SK-N-SH (cell line): ENCODE measurements at regions not wholly inside any gene's neighbourhood (a gene's known extent, or its start where the extent isn't known, plus 50 kb on each side); places are given as distances from the start of the nearest gene placed in this dataset.

Experiments
- CTCF ChIA-PET: fragments of 300-600, 350-600 bp; formaldehyde crosslinking; extraction: SDS; loops from one replicate; lab custom pipeline; 2021; lab: Yijun Ruan, JAX
- POLR2A ChIA-PET: fragments of 350-600 bp; sonication (Branson Sonifier 250); formaldehyde crosslinking; extraction: SDS; loops from one replicate; lab custom pipeline; 2020; ENCODE audit warnings: antibody characterized with exemption, inconsistent platforms; lab: Yijun Ruan, JAX
- DNase-seq: peaks from one replicate; pipeline ENCODE4 v3.0.0; 2012
- H2AFZ ChIP-seq: fragments of 200-600 bp; sonication (generic); 2 replicates; pipeline ENCODE4 v1.8.1; 2016; ENCODE audit warnings: antibody characterized with exemption, mild to moderate bottlenecking, low read depth
- H3F3A ChIP-seq: fragments of 200-600 bp; sonication (generic); replicated peaks from 2 replicates; pipeline ENCODE3; 2016; ENCODE audit warnings: antibody characterized with exemption, mild to moderate bottlenecking; ENCODE audit not compliant: insufficient read depth
- H3K27ac ChIP-seq, 2 experiments: fragments of 200-500 bp in 1 of 2; fragments of 200-600 bp in 1 of 2; sonication (Bioruptor generic) in 1 of 2; sonication (generic), shearing (Covaris generic) in 1 of 2; 2 replicates each; pipeline versions ENCODE4 v1.5.1 to v1.6.1; 2014 to 2016; ENCODE audit warnings: low read depth in 2 of 2, inconsistent platforms in 1 of 2, low read length in 1 of 2, mild to moderate bottlenecking in 1 of 2, mixed read lengths in 1 of 2
- H3K27me3 ChIP-seq: fragments of 200-600 bp; sonication (generic), shearing (Covaris generic); 2 replicates; pipeline ENCODE4 v1.6.1; 2016; ENCODE audit warnings: mixed run types; ENCODE audit not compliant: insufficient read depth
- H3K36me3 ChIP-seq, 2 experiments: fragments of 200-500 bp in 1 of 2; fragments of 200-600 bp in 1 of 2; sonication (Bioruptor generic) in 1 of 2; sonication (generic) in 1 of 2; replicated peaks in 1 of 2; 2 replicates each; pipeline versions ENCODE3 to v1.5.1; 2014 to 2016; ENCODE audit warnings: low read length in 1 of 2, mild to moderate bottlenecking in 1 of 2; ENCODE audit not compliant: insufficient read depth in 2 of 2, control insufficient read depth in 1 of 2
- H3K4me1 ChIP-seq, 2 experiments: fragments of 200-500 bp in 1 of 2; fragments of 200-600 bp in 1 of 2; sonication (Bioruptor generic) in 1 of 2; sonication (generic), shearing (Covaris generic) in 1 of 2; 2 replicates each; pipeline versions ENCODE4 v1.5.1 to v1.6.1; 2014 to 2016; ENCODE audit warnings: low read depth in 1 of 2, low read length in 1 of 2, mixed run types in 1 of 2; ENCODE audit not compliant: insufficient read depth in 2 of 2, control insufficient read depth in 1 of 2
- H3K4me2 ChIP-seq: fragments of 200-600 bp; sonication (generic), shearing (Covaris generic); 2 replicates; pipeline ENCODE4 v1.6.1; 2017; ENCODE audit warnings: mixed run types
- H3K4me3 ChIP-seq, 2 experiments: fragments of 200-500 bp in 1 of 2; fragments of 200-600 bp in 1 of 2; sonication (Bioruptor generic) in 1 of 2; sonication (generic), shearing (Covaris generic) in 1 of 2; 2 replicates each; pipeline versions ENCODE4 v1.5.1 to v1.8.1; 2014 to 2016; ENCODE audit warnings: low read depth in 2 of 2, inconsistent platforms in 1 of 2, low read length in 1 of 2, mild to moderate bottlenecking in 1 of 2, mixed read lengths in 1 of 2, moderate library complexity in 1 of 2
- H3K79me2 ChIP-seq: fragments of 200-600 bp; sonication (generic); 2 replicates; pipeline ENCODE4 v1.8.1; 2017; ENCODE audit warnings: mild to moderate bottlenecking; ENCODE audit not compliant: insufficient read depth
- H3K9ac ChIP-seq: fragments of 200-600 bp; sonication (generic); 2 replicates; pipeline ENCODE4 v1.6.1; 2017; ENCODE audit warnings: mixed run types
- H3K9me2 ChIP-seq: fragments of 200-600 bp; sonication (generic); 2 replicates; pipeline ENCODE4 v1.6.1; 2017; ENCODE audit warnings: mixed run types
- H3K9me3 ChIP-seq: fragments of 200-600 bp; sonication (generic); 2 replicates; pipeline ENCODE4 v1.6.1; 2017; ENCODE audit warnings: mixed run types, mild to moderate bottlenecking, moderate library complexity
- H4K20me1 ChIP-seq: fragments of 200-600 bp; sonication (generic); 2 replicates; pipeline ENCODE4 v1.6.1; 2017; ENCODE audit warnings: mild to moderate bottlenecking, mixed run types; ENCODE audit not compliant: insufficient read depth
- ELF1 ChIP-seq: IDR thresholded peaks from 2 replicates; pipeline ENCODE4 v1.4.0; 2012
- NFIC ChIP-seq: IDR thresholded peaks from 2 replicates; pipeline ENCODE4 v1.4.0; 2012; ENCODE audit warnings: borderline replicate concordance
- RAD21 ChIP-seq: IDR thresholded peaks from 2 replicates; pipeline ENCODE4 v1.6.1; 2012; ENCODE audit warnings: mild to moderate bottlenecking, low read length
- USF1 ChIP-seq: IDR thresholded peaks from 2 replicates; pipeline ENCODE4 v1.4.0; 2012; ENCODE audit warnings: low read depth, borderline replicate concordance
- ZBTB33 ChIP-seq: IDR thresholded peaks from 2 replicates; pipeline ENCODE4 v1.4.0; 2012; ENCODE audit warnings: low read depth, borderline replicate concordance
- WGBS: methylation state at CpG from one replicate; pipeline ENCODE4 v1.1.6; 2017; ENCODE audit warnings: low lambda C conversion rate; 5-methylcytosine and 5-hydroxymethylcytosine counted together
- TF ChIP-seq, protein P1 (sequence below): fragments of 150-350 bp; IDR thresholded peaks from 2 replicates; pipeline ENCODE4 v1.6.1; 2017; ENCODE audit warnings: antibody characterized with exemption, low read length, low read depth, borderline replicate concordance
- TF ChIP-seq, protein P2 (sequence below): IDR thresholded peaks from 2 replicates; pipeline ENCODE4 v1.6.1; 2012; ENCODE audit warnings: mild to moderate bottlenecking, low read depth, low read length, moderate library complexity

GRCh38 chr22:47626428-47627390 lies 864.3 kb downstream of the TBC1D22A start:
- H3K27ac ChIP-seq: no peak overlapping the region
- H3K4me3 ChIP-seq: no peak overlapping the region
- WGBS: 28% methylated on average over 14 of the region's 15 CpGs
- no peaks in the 10 kb centered on the region for H4K20me1 ChIP-seq
- H3K9me3 ChIP-seq: no peaks in the 10 kb centered on the region
- H2AFZ ChIP-seq: no peak overlapping the region
- no peaks in the 10 kb centered on the region for H3K9me2 ChIP-seq
- H3K4me2 ChIP-seq: no peak overlapping the region
- H3K79me2 ChIP-seq: no peaks in the 10 kb centered on the region
- H3K4me1 ChIP-seq: no peaks in the 10 kb centered on the region; a peak in 1 of 4 replicates
- ChIA-PET POLR2A (no interaction called here), CTCF (interaction anchor here (1.2 kb wide), 1 partner anchor 207 kb away, joined by 3 read pairs; no protein-coding TSS in a partner anchor)
- H3K36me3 ChIP-seq: no peaks in the 10 kb centered on the region
- no peaks in the 10 kb centered on the region for H3F3A ChIP-seq
- no peak overlapping the region for H3K9ac ChIP-seq
- DNase-seq: no peak
- no peaks in the 10 kb centered on the region for H3K27me3 ChIP-seq
- TF ChIP-seq NFIC: no peak
- TF ChIP-seq RAD21: peak; percentile 51

DNA sequence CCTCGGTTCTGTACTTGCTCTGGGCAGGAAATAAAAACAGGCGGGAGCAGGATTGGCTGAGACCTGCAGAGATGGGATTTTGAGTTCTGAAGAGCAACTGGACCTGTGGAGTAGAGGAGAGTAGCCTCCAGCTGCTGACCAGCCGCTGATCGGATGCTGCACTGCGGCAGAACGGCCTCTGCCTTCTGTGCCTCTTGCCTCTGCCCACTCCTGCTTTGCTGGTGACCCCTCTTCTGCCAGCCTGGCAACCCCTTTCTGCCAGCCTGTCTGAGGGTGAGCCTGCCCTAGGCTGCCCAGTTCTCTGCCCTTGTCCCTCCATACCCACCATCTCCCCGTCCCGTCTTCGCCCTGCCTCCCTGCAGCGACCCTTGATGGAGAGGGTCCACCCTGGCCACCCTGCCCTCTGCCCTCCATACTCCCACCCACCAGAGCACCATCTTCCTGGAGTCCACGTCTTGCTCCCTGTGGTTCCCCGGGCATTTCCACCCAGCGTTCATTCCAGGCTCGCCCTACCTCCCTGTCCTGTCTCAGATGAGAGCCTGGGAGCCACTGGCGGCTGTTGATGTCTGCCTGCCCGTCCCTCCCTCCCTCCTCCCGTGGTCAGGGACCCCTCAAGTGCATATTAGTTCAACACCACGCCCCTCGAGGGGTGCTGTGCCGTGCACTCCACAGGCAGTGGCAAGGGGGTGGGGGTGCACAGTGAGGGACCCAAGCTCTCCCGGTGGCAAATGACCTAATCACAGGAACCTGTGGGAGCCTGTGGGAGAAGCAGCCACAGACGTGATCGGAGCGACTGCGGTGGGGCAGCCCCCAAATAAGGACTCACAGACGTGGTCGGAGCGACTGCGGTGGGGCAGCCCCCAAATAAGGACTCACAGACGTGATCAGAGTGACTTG lies 863.3 kb downstream of the TBC1D22A start:
- H3K36me3 ChIP-seq: no peaks in the 10 kb centered on the region
- no peaks in the 10 kb centered on the region for H4K20me1 ChIP-seq
- no peaks in the 10 kb centered on the region; a peak in 1 of 4 replicates for H3K4me1 ChIP-seq
- no peak overlapping the region for H2AFZ ChIP-seq
- POLR2A ChIA-PET: no interaction called here
- no peak overlapping the region for H3K4me2 ChIP-seq
- H3K27ac ChIP-seq: no peak overlapping the region
- TF ChIP-seq USF1: no peak
- TF ChIP-seq, all 33 proteins: peak for 0
- Histone ChIP-seq H3K27me3 (no peaks in the 10 kb centered on the region), H3F3A (no peaks in the 10 kb centered on the region), H3K79me2 (no peaks in the 10 kb centered on the region), H3K4me3 (no peak overlapping the region), H3K9me2 (no peaks in the 10 kb centered on the region), H3K9ac (no peak overlapping the region), H3K9me3 (no peaks in the 10 kb centered on the region)
- DNase-seq: no peak
- WGBS: 42% methylated on average over 21 of the region's 30 CpGs
- CTCF ChIA-PET: interaction anchor here (1.2 kb wide), 1 partner anchor 208 kb away, joined by 3 read pairs; no protein-coding TSS in a partner anchor

DNA sequence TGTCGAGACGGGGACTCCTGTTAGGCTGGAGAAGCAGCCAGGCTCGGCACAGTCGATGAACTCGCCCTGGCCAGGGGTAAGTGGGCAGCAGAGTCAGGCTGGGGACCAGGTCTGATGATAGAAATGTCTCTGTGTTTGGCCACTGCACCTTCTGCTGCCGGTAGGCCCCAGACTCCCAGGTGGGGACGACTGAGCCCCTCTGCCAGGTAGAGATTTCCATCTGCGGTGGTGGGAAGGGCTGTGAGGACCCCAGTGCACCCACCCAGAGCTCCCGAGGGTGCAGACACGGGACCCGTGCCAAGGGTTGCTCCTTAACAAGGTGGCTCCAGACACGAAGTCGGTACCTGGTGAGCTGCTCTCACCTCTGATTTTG lies 862.5 kb downstream of the TBC1D22A start:
- Histone ChIP-seq H3K27me3 (no peaks in the 10 kb centered on the region), H3K27ac (no peak overlapping the region), H3K4me2 (no peak overlapping the region), H3K9me2 (no peaks in the 10 kb centered on the region), H3K9me3 (no peaks in the 10 kb centered on the region), H4K20me1 (no peaks in the 10 kb centered on the region), H3F3A (no peaks in the 10 kb centered on the region), H3K4me1 (no peaks in the 10 kb centered on the region), H3K9ac (no peak overlapping the region), H3K4me3 (no peak overlapping the region), H3K79me2 (no peaks in the 10 kb centered on the region), H3K36me3 (no peaks in the 10 kb centered on the region), H2AFZ (no peak overlapping the region)
- WGBS: 28% methylated on average over 5 of the region's 13 CpGs
- ChIA-PET POLR2A (no interaction called here), CTCF (no interaction called here)
- no peak for DNase-seq
- TF ChIP-seq ZBTB33 (no peak), ELF1 (no peak)
- TF ChIP-seq, protein P1, sequence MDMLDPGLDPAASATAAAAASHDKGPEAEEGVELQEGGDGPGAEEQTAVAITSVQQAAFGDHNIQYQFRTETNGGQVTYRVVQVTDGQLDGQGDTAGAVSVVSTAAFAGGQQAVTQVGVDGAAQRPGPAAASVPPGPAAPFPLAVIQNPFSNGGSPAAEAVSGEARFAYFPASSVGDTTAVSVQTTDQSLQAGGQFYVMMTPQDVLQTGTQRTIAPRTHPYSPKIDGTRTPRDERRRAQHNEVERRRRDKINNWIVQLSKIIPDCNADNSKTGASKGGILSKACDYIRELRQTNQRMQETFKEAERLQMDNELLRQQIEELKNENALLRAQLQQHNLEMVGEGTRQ: no peak
- TF ChIP-seq, protein P2, sequence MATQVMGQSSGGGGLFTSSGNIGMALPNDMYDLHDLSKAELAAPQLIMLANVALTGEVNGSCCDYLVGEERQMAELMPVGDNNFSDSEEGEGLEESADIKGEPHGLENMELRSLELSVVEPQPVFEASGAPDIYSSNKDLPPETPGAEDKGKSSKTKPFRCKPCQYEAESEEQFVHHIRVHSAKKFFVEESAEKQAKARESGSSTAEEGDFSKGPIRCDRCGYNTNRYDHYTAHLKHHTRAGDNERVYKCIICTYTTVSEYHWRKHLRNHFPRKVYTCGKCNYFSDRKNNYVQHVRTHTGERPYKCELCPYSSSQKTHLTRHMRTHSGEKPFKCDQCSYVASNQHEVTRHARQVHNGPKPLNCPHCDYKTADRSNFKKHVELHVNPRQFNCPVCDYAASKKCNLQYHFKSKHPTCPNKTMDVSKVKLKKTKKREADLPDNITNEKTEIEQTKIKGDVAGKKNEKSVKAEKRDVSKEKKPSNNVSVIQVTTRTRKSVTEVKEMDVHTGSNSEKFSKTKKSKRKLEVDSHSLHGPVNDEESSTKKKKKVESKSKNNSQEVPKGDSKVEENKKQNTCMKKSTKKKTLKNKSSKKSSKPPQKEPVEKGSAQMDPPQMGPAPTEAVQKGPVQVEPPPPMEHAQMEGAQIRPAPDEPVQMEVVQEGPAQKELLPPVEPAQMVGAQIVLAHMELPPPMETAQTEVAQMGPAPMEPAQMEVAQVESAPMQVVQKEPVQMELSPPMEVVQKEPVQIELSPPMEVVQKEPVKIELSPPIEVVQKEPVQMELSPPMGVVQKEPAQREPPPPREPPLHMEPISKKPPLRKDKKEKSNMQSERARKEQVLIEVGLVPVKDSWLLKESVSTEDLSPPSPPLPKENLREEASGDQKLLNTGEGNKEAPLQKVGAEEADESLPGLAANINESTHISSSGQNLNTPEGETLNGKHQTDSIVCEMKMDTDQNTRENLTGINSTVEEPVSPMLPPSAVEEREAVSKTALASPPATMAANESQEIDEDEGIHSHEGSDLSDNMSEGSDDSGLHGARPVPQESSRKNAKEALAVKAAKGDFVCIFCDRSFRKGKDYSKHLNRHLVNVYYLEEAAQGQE: no peak
